ENCODE measurements at regions not wholly inside any gene's neighbourhood (a gene's known extent, or its start where the extent isn't known, plus 50 kb on each side); places are given as distances from the start of the nearest gene placed in this dataset.
"Not testable (repeated sequence)": the region's sequence is repeated elsewhere in the genome, so short reads cannot be mapped to it uniquely, and the experiment has no call there.

DNA sequence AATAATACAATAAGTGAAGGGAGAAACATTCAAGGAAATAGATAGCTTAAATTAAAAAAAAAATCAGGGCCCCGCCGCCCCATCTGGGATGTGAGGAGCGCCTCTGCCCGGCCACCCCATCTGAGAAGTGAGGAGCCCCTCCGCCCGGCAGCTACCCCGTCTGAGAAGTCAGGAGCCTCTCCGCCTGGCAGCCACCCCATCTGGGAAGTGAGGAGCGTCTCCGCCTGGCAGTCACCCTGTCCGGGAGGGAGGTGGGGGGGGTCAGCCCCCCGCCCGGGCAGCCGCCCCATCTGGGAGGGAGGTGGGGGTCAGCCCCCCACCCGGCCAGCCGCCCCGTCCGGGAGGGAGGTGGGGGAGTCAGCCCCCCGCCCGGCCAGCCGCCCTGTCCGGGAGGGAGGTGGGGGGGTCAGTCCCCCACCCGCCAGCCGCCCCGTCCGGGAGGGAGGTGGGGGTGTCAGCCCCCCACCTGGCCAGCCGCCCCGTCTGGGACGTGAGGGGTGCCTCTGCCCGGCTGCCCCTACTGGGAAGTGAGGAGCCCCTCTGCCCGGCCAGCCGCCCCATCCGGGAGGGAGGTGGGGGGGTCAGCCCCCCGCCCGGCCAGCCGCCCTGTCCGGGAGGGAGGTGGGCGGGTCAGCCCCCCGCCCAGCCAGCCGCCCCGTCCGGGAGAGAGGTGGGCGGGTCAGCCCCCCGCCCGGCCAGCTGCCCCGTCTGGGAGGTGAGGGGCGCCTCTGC, 3019.4 kb upstream of the TEKT4 start:
- H3K27me3 Mint-ChIP-seq; H3K36me3 Mint-ChIP-seq; H3K4me3 Mint-ChIP-seq; H3K27ac Mint-ChIP-seq; H3K4me1 Mint-ChIP-seq; ATAC-seq (ENCODE audit: low read depth); H3K9me3 Mint-ChIP-seq; DNase-seq (ENCODE audit: low spot score in 2 of 2): not testable (repeated sequence)

DNA sequence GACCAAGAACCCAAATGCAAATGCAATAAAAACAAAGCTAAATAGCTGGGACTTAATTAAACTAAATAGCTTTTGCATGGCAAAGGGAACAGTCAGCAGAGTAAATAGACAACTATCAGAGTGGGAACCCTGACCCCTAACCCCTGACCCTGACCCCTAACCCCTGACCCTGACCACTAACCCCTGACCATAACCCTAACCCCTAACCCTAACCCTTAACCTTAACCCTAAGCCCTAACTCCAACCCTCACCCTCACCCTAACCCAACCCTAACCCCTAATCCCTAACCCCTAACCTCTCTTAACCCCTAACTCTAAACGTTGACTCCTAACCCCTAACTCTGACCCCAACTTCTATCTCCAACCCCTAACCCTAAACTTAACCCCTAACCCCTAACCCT, 3014.3 kb upstream of the TEKT4 start:
- not testable (repeated sequence) for ATAC-seq (ENCODE audit: low read depth); H3K9me3 Mint-ChIP-seq; H3K4me1 Mint-ChIP-seq; H3K27ac Mint-ChIP-seq; H3K36me3 Mint-ChIP-seq; H3K4me3 Mint-ChIP-seq; DNase-seq (ENCODE audit: low spot score in 2 of 2); H3K27me3 Mint-ChIP-seq

DNA sequence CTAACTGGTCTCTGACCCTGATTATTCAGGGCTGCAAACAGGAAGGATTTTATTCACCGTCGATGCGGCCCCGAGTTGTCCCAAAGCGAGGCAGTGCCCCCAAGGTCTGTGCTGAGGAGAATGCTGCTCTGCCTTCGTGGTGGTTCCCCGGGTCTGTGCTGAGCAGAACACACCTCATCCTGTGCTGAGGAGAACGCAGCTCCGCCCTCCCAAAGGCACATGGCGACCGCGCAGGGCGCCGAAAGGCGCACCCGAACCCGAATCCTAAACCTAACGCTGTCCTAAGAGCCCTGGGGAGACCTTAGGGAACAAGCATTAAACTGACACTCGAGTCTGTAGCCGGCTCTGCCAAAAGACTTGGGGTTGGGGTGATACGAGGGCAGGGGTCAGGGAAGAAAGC, 3013.5 kb upstream of the TEKT4 start:
- not testable (repeated sequence) for H3K9me3 Mint-ChIP-seq; H3K36me3 Mint-ChIP-seq; H3K27ac Mint-ChIP-seq; DNase-seq (ENCODE audit: low spot score in 2 of 2); H3K4me1 Mint-ChIP-seq; H3K27me3 Mint-ChIP-seq; H3K4me3 Mint-ChIP-seq; ATAC-seq (ENCODE audit: low read depth)

- H3K4me3 Mint-ChIP-seq; H3K27me3 Mint-ChIP-seq; H3K36me3 Mint-ChIP-seq; H3K9me3 Mint-ChIP-seq; H3K4me1 Mint-ChIP-seq; DNase-seq (ENCODE audit: low spot score in 2 of 2); ATAC-seq (ENCODE audit: low read depth); H3K27ac Mint-ChIP-seq: not testable (repeated sequence)
Observed at GRCh38 chr2:91871716-91872115, 2999.5 kb upstream of the TEKT4 start.

- H3K9me3 Mint-ChIP-seq; ATAC-seq (ENCODE audit: low read depth); H3K27ac Mint-ChIP-seq; H3K4me3 Mint-ChIP-seq; H3K27me3 Mint-ChIP-seq; H3K4me1 Mint-ChIP-seq; DNase-seq (ENCODE audit: low spot score in 2 of 2); H3K36me3 Mint-ChIP-seq: not testable (repeated sequence)
Observed at GRCh38 chr2:91873416-91873815, 2997.8 kb upstream of the TEKT4 start.

DNA sequence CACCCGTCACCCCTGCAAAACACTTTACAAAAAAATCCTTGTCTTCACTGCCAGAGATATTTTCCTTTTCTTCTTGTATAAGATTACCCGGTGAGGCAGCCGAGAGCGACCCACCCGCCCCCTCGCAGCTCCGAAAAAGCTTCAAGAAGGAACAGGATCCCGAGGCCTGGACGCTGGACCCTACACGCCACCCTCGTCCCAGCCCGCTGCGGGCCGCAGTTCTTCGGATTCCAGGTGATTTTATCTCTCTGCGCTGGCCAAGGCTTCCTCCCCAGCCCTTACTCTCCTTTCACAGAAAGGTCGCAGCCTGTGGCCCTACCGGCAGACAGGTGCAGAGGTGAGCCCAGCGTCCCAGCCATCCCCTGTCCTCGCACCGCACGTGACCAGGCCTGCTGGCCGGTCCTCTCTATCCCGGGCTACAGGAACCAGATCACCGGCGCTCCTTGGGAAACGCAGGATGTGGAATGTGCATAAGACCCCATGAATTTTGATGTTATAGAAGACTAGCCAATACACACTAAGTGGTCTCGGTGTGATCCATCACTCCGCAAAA, 2993.5 kb upstream of the TEKT4 start:
- DNase-seq (ENCODE audit: low spot score in 2 of 2); H3K4me3 Mint-ChIP-seq; H3K4me1 Mint-ChIP-seq; H3K36me3 Mint-ChIP-seq; H3K27me3 Mint-ChIP-seq; ATAC-seq (ENCODE audit: low read depth); H3K9me3 Mint-ChIP-seq; H3K27ac Mint-ChIP-seq: not testable (repeated sequence)

GRCh38 chr2:91895091-91895490, 2976.1 kb upstream of the TEKT4 start:
- not testable (repeated sequence) for DNase-seq (ENCODE audit: low spot score in 2 of 2); ATAC-seq (ENCODE audit: low read depth); H3K27ac Mint-ChIP-seq; H3K27me3 Mint-ChIP-seq; H3K4me3 Mint-ChIP-seq; H3K9me3 Mint-ChIP-seq; H3K4me1 Mint-ChIP-seq; H3K36me3 Mint-ChIP-seq

GRCh38 chr2:91917602-91918001, 2953.6 kb upstream of the TEKT4 start:
- H3K4me1 Mint-ChIP-seq; H3K4me3 Mint-ChIP-seq; ATAC-seq (ENCODE audit: low read depth); H3K27ac Mint-ChIP-seq; H3K9me3 Mint-ChIP-seq; DNase-seq (ENCODE audit: low spot score in 2 of 2); H3K27me3 Mint-ChIP-seq; H3K36me3 Mint-ChIP-seq: not testable (repeated sequence)

Measured in memory B cell (primary cell).